GM10266 (cell line): ENCODE measurements at regions not wholly inside any gene's neighbourhood (a gene's known extent, or its start where the extent isn't known, plus 50 kb on each side); places are given as distances from the start of the nearest gene placed in this dataset.
"Not testable (repeated sequence)": the region's sequence is repeated elsewhere in the genome, so short reads cannot be mapped to it uniquely, and the experiment has no call there.

ENCODE experiments used
- DNase-seq: peaks from one replicate; pipeline ENCODE4 v3.0.0; 2012; ENCODE audit errors: extremely low spot score
- TF ChIP-seq, protein P1 (sequence below): IDR thresholded peaks from 2 replicates; pipeline ENCODE4 v1.5.1; 2012; ENCODE audit warnings: mild to moderate bottlenecking, low read depth; ENCODE audit not compliant: control insufficient read depth, insufficient read depth; ENCODE audit errors: missing control alignments

DNA sequence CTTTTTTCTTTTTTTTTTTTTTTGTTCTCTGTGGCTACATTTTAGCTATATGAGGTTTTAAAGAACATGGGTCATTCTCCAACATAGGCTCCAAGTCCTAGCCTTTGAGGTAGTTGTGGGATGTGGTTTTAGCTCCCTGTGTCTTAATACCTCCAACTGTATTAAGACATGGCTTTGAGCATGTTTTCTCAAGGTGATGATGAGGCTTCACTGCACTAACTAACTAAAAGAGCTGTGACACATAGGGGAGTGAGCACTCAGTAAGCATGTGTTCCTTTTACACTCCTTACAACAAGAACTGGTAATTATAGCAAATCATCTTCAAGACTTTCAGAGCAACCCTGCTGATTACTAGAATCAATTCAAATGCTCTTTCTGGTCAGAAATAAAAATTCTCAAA, 333.6 kb upstream of the CCNH start:
- TF ChIP-seq, protein P1, sequence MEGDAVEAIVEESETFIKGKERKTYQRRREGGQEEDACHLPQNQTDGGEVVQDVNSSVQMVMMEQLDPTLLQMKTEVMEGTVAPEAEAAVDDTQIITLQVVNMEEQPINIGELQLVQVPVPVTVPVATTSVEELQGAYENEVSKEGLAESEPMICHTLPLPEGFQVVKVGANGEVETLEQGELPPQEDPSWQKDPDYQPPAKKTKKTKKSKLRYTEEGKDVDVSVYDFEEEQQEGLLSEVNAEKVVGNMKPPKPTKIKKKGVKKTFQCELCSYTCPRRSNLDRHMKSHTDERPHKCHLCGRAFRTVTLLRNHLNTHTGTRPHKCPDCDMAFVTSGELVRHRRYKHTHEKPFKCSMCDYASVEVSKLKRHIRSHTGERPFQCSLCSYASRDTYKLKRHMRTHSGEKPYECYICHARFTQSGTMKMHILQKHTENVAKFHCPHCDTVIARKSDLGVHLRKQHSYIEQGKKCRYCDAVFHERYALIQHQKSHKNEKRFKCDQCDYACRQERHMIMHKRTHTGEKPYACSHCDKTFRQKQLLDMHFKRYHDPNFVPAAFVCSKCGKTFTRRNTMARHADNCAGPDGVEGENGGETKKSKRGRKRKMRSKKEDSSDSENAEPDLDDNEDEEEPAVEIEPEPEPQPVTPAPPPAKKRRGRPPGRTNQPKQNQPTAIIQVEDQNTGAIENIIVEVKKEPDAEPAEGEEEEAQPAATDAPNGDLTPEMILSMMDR = no peak
- no peak for DNase-seq

GRCh38 chr5:87741881-87742280, 329.2 kb upstream of the CCNH start:
- TF ChIP-seq, protein P1 = no peak
- DNase-seq = no peak

GRCh38 chr5:87735923-87736322, 323.2 kb upstream of the CCNH start:
- TF ChIP-seq, protein P1 = no peak
- no peak for DNase-seq

GRCh38 chr5:87733897-87734296, 321.2 kb upstream of the CCNH start:
- no peak for DNase-seq
- TF ChIP-seq, protein P1 = no peak

DNA sequence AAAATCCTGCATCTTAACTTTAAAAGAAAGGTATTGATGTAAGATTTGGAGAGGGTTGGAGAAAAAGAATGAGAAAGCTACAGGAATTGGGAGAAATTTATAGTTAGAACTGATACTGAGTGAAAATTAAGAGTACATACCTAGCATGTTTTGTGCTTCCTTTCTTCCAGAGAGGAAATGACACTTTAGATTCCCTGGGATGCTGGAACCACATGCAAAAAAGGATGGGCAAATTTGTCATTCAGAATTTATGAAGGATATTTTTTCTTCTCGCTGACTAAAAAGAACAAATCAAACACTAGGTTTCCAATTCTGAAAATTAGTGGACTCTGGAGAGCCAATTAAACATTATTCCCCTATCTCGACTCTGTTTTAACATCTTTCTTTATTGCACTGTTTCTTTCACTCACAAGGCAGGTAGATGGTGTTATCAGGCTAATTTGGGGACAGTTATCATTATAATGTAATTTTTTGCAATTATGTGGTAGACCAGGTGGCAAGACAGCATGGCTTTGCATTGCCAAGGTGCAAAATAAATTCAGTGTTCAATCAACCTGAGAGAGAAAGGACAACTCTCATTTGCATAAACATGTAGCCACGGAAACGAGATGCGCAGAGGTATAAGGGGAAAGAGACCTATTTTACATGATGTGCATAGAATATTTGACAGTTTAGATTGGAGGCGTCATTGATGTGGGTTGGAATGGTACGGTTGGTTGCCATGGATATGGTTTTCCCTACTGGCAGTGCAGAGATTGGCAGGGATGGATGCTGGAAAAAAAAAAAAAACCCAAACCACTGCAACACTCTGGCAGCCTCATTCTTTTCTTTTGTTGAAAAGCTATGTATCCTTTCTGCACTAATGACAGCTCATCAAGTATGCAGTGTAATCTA, 320.4 kb upstream of the CCNH start:
- DNase-seq = no peak
- TF ChIP-seq, protein P1 = no peak

DNA sequence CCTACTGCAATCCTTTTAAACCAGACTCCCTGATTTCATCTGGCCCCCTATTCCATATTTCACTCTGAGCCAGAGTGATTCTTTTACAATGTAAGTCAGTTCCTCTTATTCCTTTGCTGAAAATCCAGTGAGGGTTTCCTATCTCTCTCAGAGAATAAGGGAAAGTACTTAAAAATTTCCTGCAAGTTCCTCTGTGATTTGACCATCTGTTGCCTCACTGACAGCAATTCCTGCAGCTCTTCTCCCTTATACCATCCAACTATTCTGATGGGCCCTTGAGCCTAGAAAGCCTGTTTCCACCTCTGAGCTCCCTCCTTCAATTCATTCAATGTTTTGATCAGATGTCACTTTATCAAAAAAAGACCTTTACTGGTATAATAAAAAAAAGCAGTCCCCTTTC, 317.1 kb upstream of the CCNH start:
- TF ChIP-seq, protein P1 = no peak
- DNase-seq = no peak

DNA sequence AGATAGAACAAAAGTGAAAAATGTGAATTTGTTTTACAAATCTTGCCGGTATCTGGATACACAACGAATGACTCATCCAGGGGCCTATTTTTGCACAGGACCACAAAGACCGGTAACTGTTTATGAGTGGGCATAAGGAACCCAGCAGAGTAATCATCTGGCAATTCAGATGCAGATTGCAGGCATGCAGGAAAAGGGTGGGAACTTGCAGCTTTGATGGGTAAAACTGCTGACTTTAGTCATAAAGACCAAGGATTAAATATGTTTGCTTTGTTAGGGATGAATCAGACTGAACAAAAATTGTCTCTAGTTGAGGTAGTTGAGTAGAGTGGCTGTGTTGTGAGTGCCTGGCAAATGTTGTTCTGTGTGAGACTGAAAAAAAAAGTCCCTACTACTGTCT, 309.6 kb upstream of the CCNH start:
- DNase-seq = no peak

GRCh38 chr5:87718224-87718925, 305.6 kb upstream of the CCNH start:
- DNase-seq = not testable (repeated sequence)

More for the DNA sequence above, 309.6 kb upstream of the CCNH start:
- TF ChIP-seq, protein P1 = no peak
